ENCODE measurements at regions not wholly inside any gene's neighbourhood (a gene's known extent, or its start where the extent isn't known, plus 50 kb on each side); places are given as distances from the start of the nearest gene placed in this dataset.

- no peak overlapping the region for H3K4me2 ChIP-seq (ENCODE audit: low read depth, low read length, poor library complexity, severe bottlenecking)
- no peaks in the 10 kb centered on the region for H3K9me2 ChIP-seq (replicated peaks; ENCODE audit: low read depth, low read length)
- H3K9me3 ChIP-seq (ENCODE audit: insufficient read depth, low read depth, low read length), result no peaks in the 10 kb centered on the region
- H3K27me3 ChIP-seq (ENCODE audit: insufficient read depth, low read length, poor library complexity, severe bottlenecking), result no peaks in the 10 kb centered on the region
- H4K20me1 ChIP-seq (ENCODE audit: insufficient read depth, low read length, poor library complexity, severe bottlenecking), result no peaks in the 10 kb centered on the region
- H3F3A ChIP-seq (ENCODE audit: low read depth), result no peaks in the 10 kb centered on the region
- H2AFZ ChIP-seq (ENCODE audit: low read length), result no peak overlapping the region
- H3K9ac ChIP-seq (ENCODE audit: low read depth, low read length, poor library complexity, severe bottlenecking), result no peak overlapping the region
- TF ChIP-seq EZH2phosphoT487 (IDR thresholded peaks at IDR 0.05; ENCODE audit: borderline replicate concordance), result no peak
- TF ChIP-seq, protein P1, sequence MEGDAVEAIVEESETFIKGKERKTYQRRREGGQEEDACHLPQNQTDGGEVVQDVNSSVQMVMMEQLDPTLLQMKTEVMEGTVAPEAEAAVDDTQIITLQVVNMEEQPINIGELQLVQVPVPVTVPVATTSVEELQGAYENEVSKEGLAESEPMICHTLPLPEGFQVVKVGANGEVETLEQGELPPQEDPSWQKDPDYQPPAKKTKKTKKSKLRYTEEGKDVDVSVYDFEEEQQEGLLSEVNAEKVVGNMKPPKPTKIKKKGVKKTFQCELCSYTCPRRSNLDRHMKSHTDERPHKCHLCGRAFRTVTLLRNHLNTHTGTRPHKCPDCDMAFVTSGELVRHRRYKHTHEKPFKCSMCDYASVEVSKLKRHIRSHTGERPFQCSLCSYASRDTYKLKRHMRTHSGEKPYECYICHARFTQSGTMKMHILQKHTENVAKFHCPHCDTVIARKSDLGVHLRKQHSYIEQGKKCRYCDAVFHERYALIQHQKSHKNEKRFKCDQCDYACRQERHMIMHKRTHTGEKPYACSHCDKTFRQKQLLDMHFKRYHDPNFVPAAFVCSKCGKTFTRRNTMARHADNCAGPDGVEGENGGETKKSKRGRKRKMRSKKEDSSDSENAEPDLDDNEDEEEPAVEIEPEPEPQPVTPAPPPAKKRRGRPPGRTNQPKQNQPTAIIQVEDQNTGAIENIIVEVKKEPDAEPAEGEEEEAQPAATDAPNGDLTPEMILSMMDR (conservative IDR thresholded peaks at IDR 0.05; ENCODE audit: low read length), result no peak
- H3K79me2 ChIP-seq (ENCODE audit: insufficient read depth, low read length), result no peaks in the 10 kb centered on the region
- no peaks in the 10 kb centered on the region for H3K36me3 ChIP-seq (ENCODE audit: insufficient read depth, low read length)
- H3K4me1 ChIP-seq (ENCODE audit: insufficient read depth, low read length, poor library complexity, severe bottlenecking), result no peaks in the 10 kb centered on the region
- no peak overlapping the region for H3K4me3 ChIP-seq (ENCODE audit: low read length, poor library complexity, severe bottlenecking)
These were observed 279.4 kb upstream of the LYZL1 start for GRCh38 chr10:29009464-29009863.

GRCh38 chr10:29011516-29011915 is 277.4 kb upstream of the LYZL1 start:
- H3K9me3 ChIP-seq (ENCODE audit: insufficient read depth, low read depth, low read length), result no peaks in the 10 kb centered on the region
- no peaks in the 10 kb centered on the region for H3K9me2 ChIP-seq (replicated peaks; ENCODE audit: low read depth, low read length)
- H3K4me3 ChIP-seq (ENCODE audit: low read length, poor library complexity, severe bottlenecking), result no peak overlapping the region
- no peaks in the 10 kb centered on the region for H3K27me3 ChIP-seq (ENCODE audit: insufficient read depth, low read length, poor library complexity, severe bottlenecking)
- no peaks in the 10 kb centered on the region for H4K20me1 ChIP-seq (ENCODE audit: insufficient read depth, low read length, poor library complexity, severe bottlenecking)
- H3K4me1 ChIP-seq (ENCODE audit: insufficient read depth, low read length, poor library complexity, severe bottlenecking), result no peaks in the 10 kb centered on the region
- H3K4me2 ChIP-seq (ENCODE audit: low read depth, low read length, poor library complexity, severe bottlenecking), result no peak overlapping the region
- H2AFZ ChIP-seq (ENCODE audit: low read length), result no peak overlapping the region
- H3F3A ChIP-seq (ENCODE audit: low read depth), result no peaks in the 10 kb centered on the region
- no peak overlapping the region for H3K9ac ChIP-seq (ENCODE audit: low read depth, low read length, poor library complexity, severe bottlenecking)
- TF ChIP-seq, protein P1 (conservative IDR thresholded peaks at IDR 0.05; ENCODE audit: low read length), result no peak
- TF ChIP-seq EZH2phosphoT487 (IDR thresholded peaks at IDR 0.05; ENCODE audit: borderline replicate concordance), result no peak
- no peaks in the 10 kb centered on the region for H3K79me2 ChIP-seq (ENCODE audit: insufficient read depth, low read length)
- no peaks in the 10 kb centered on the region for H3K36me3 ChIP-seq (ENCODE audit: insufficient read depth, low read length)

GRCh38 chr10:29012926-29013554 is 275.8 kb upstream of the LYZL1 start:
- Histone ChIP-seq H3K4me1 (ENCODE audit: insufficient read depth, low read length, poor library complexity, severe bottlenecking) (no peaks in the 10 kb centered on the region), H3K79me2 (ENCODE audit: insufficient read depth, low read length) (no peaks in the 10 kb centered on the region), H3K9ac (ENCODE audit: low read depth, low read length, poor library complexity, severe bottlenecking) (no peak overlapping the region), H3F3A (ENCODE audit: low read depth) (no peaks in the 10 kb centered on the region), H3K36me3 (ENCODE audit: insufficient read depth, low read length) (no peaks in the 10 kb centered on the region), H3K9me2 (replicated peaks; ENCODE audit: low read depth, low read length) (no peaks in the 10 kb centered on the region), H3K9me3 (ENCODE audit: insufficient read depth, low read depth, low read length) (no peaks in the 10 kb centered on the region), H4K20me1 (ENCODE audit: insufficient read depth, low read length, poor library complexity, severe bottlenecking) (no peaks in the 10 kb centered on the region), H3K27me3 (ENCODE audit: insufficient read depth, low read length, poor library complexity, severe bottlenecking) (no peaks in the 10 kb centered on the region), H3K4me3 (ENCODE audit: low read length, poor library complexity, severe bottlenecking) (no peak overlapping the region), H2AFZ (ENCODE audit: low read length) (no peak overlapping the region), H3K4me2 (ENCODE audit: low read depth, low read length, poor library complexity, severe bottlenecking) (no peak overlapping the region)
- TF ChIP-seq, protein P1 (conservative IDR thresholded peaks at IDR 0.05; ENCODE audit: low read length), result no peak
- TF ChIP-seq EZH2phosphoT487 (IDR thresholded peaks at IDR 0.05; ENCODE audit: borderline replicate concordance), result no peak

All from Loucy (cell line).